PC-9 (cell line): ENCODE measurements at regions not wholly inside any gene's neighbourhood (a gene's known extent, or its start where the extent isn't known, plus 50 kb on each side); places are given as distances from the start of the nearest gene placed in this dataset.

Experiments used
- BruUV-seq: library from RNA; stranded (reverse); fragments of 400-500 nt; replicated peaks from 2 replicates; lab custom pipeline; 2021; lab: Mats Ljungman, UMichigan
- CTCF ChIA-PET: fragments of 300-600 bp; sonication (Branson Sonifier 250); formaldehyde crosslinking; loops from one replicate; lab custom pipeline; 2022; ENCODE audit warnings: antibody characterized with exemption; lab: Charles Lee
- POLR2A ChIA-PET: fragments of 300-600 bp; sonication (Branson Sonifier 250); formaldehyde crosslinking; loops from one replicate; lab custom pipeline; 2022; ENCODE audit warnings: antibody characterized with exemption; ENCODE audit not compliant: unreplicated experiment; lab: Charles Lee
- DNase-seq, 2 experiments: peaks; one replicate each; pipeline versions ENCODE4 v3.0.0 to v3.0.0-alpha.2; 2015 to 2022; ENCODE audit warnings: mixed read lengths in 1 of 2
- H2AFZ ChIP-seq: fragments of 200-600 bp; sonication (generic); 2 replicates; pipeline ENCODE4 v1.8.1; 2017; ENCODE audit warnings: antibody characterized with exemption
- H3F3A ChIP-seq: fragments of 200-600 bp; sonication (generic); 2 replicates; pipeline ENCODE4 v1.8.1; 2017; ENCODE audit warnings: antibody characterized with exemption, mild to moderate bottlenecking, low read depth; ENCODE audit not compliant: insufficient read depth
- H3K27ac ChIP-seq: fragments of 200-600 bp; sonication (generic); 2 replicates; pipeline ENCODE4 v1.6.1; 2016; ENCODE audit warnings: mixed run types
- H3K27me3 ChIP-seq: fragments of 200-600 bp; sonication (generic); 2 replicates; pipeline ENCODE4 v1.6.1; 2016; ENCODE audit warnings: low read depth, mixed run types; ENCODE audit not compliant: insufficient read depth
- H3K36me3 ChIP-seq: fragments of 200-600 bp; sonication (generic); 2 replicates; pipeline ENCODE4 v1.6.1; 2016; ENCODE audit warnings: low read depth, mixed run types
- H3K4me1 ChIP-seq: fragments of 200-600 bp; sonication (generic); replicated peaks from 2 replicates; pipeline ENCODE4 v1.6.1; 2016; ENCODE audit warnings: mixed run types; ENCODE audit not compliant: insufficient read depth
- H3K4me2 ChIP-seq: fragments of 200-600 bp; sonication (generic); 2 replicates; pipeline ENCODE4 v1.6.1; 2017; ENCODE audit warnings: mixed run types
- H3K4me3 ChIP-seq: fragments of 200-600 bp; sonication (generic); 2 replicates; pipeline ENCODE4 v1.6.1; 2016; ENCODE audit warnings: mixed run types
- H3K79me2 ChIP-seq: fragments of 200-600 bp; sonication (generic); 2 replicates; pipeline ENCODE4 v1.6.1; 2017; ENCODE audit warnings: low read depth, mixed run types
- H3K9me2 ChIP-seq: fragments of 200-600 bp; sonication (generic); 2 replicates; pipeline ENCODE4 v1.8.1; 2017; ENCODE audit warnings: mild to moderate bottlenecking; ENCODE audit not compliant: insufficient read depth
- H3K9me3 ChIP-seq: fragments of 200-600 bp; sonication (generic); 2 replicates; pipeline ENCODE4 v1.8.1; 2016; ENCODE audit warnings: low read depth; ENCODE audit not compliant: insufficient read depth
- H4K20me1 ChIP-seq: fragments of 200-600 bp; sonication (generic); 2 replicates; pipeline ENCODE4 v1.8.1; 2017; ENCODE audit not compliant: insufficient read depth
- CTCF ChIP-seq: fragments of 200-600 bp; sonication (generic); conservative IDR thresholded peaks from 2 replicates; pipeline ENCODE4 v1.6.1; 2017; ENCODE audit warnings: mixed run types, antibody characterized with exemption, mild to moderate bottlenecking, moderate library complexity
- EZH2 ChIP-seq: fragments of 200-600 bp; sonication (generic); IDR thresholded peaks from 2 replicates; pipeline ENCODE4 v1.8.0; 2017; ENCODE audit warnings: antibody characterized with exemption, low read depth
- intact Hi-C: fragments of 100-400 bp; cut with micrococcal nuclease; formaldehyde crosslinking; loops from one replicate; pipeline ENCODE4 v1.10.0; 2022; ENCODE audit not compliant: unreplicated experiment

- Histone ChIP-seq H2AFZ (no peak overlapping the region), H3K27me3 (no peaks in the 10 kb centered on the region), H3K4me1 (peaks cover 42% of the 10 kb centered on the region), H3K36me3 (no peaks in the 10 kb centered on the region), H3K27ac (no peak overlapping the region), H3K79me2 (no peaks in the 10 kb centered on the region), H3K9me3 (no peaks in the 10 kb centered on the region), H3K4me3 (no peak overlapping the region), H3K4me2 (no peak overlapping the region), H3K9me2 (no peaks in the 10 kb centered on the region), H4K20me1 (no peaks in the 10 kb centered on the region), H3F3A (peaks cover 7% of the 10 kb centered on the region; the same call in 1 of the 2 replicates)
- intact Hi-C loops: loop anchor here (5.0 kb wide), 1 partner anchor 184 kb away; no protein-coding TSS in a partner anchor
- no peak for TF ChIP-seq CTCF
- POLR2A ChIA-PET: interaction anchor here (0.6 kb wide), 1 partner anchor 327 kb away, joined by 4 read pairs; no protein-coding TSS in a partner anchor
- BruUV-seq: no TSS peak
- CTCF ChIA-PET: no interaction called here
- no peak for DNase-seq
Measured at GRCh38 chr10:118838364-118838763, 83.6 kb upstream of the CACUL1 start.

- Histone ChIP-seq H3K27me3 (no peaks in the 10 kb centered on the region), H4K20me1 (no peaks in the 10 kb centered on the region), H3F3A (peaks cover 7% of the 10 kb centered on the region; the same call in 1 of the 2 replicates), H3K4me3 (no peak overlapping the region), H3K27ac (no peak overlapping the region), H3K36me3 (no peaks in the 10 kb centered on the region), H3K4me1 (peaks cover 42% of the 10 kb centered on the region), H2AFZ (no peak overlapping the region), H3K4me2 (0 out of 2 replicates have a peak overlapping the region, but pooled peaks have one; percentile 43), H3K79me2 (no peaks in the 10 kb centered on the region), H3K9me3 (no peaks in the 10 kb centered on the region), H3K9me2 (no peaks in the 10 kb centered on the region)
- no TSS peak for BruUV-seq
- CTCF ChIA-PET: no interaction called here
- no peak for DNase-seq
- POLR2A ChIA-PET: no interaction called here
- intact Hi-C loops: loop anchor here (5.0 kb wide), 1 partner anchor 183 kb away; no protein-coding TSS in a partner anchor
- TF ChIP-seq EZH2: no peak
Measured at GRCh38 chr10:118839348-118839747, 84.6 kb upstream of the CACUL1 start.

- CTCF ChIA-PET: no interaction called here
- no peaks in the 10 kb centered on the region for H3K9me2 ChIP-seq
- H3K27ac ChIP-seq: 0 out of 2 replicates have a peak overlapping the region, but pooled peaks have one; percentile 34
- H3K4me2 ChIP-seq: peak overlapping the region; percentile 43; the same call in 1 of the 2 replicates
- H3K36me3 ChIP-seq: no peaks in the 10 kb centered on the region
- H3F3A ChIP-seq: peaks cover 8% of the 10 kb centered on the region
- BruUV-seq: no TSS peak
- POLR2A ChIA-PET: no interaction called here
- no peaks in the 10 kb centered on the region for H4K20me1 ChIP-seq
- H3K9me3 ChIP-seq: no peaks in the 10 kb centered on the region
- peak; percentile 44 to 78 for DNase-seq
- peaks cover 46% of the 10 kb centered on the region for H3K4me1 ChIP-seq
- H3K4me3 ChIP-seq: no peak overlapping the region
- no peak for TF ChIP-seq EZH2
- TF ChIP-seq CTCF: no peak
- H2AFZ ChIP-seq: no peak overlapping the region
- intact Hi-C loops: no loop called here
- no peaks in the 10 kb centered on the region for H3K27me3 ChIP-seq
- no peaks in the 10 kb centered on the region for H3K79me2 ChIP-seq
Measured at GRCh38 chr10:118840071-118840775, 85.5 kb upstream of the CACUL1 start.
